NCI-H1694 treated with DMSO at 0.1 percent for 48 hours (cell line): ENCODE measurements at regions not wholly inside any gene's neighbourhood (a gene's known extent, or its start where the extent isn't known, plus 50 kb on each side); places are given as distances from the start of the nearest gene placed in this dataset.
"Not testable (repeated sequence)": the region's sequence is repeated elsewhere in the genome, so short reads cannot be mapped to it uniquely, and the experiment has no call there.

ENCODE experiments used
- DNase-seq: peaks from one replicate; lab custom pipeline; 2025; lab: John Stamatoyannopoulos, UW

DNA sequence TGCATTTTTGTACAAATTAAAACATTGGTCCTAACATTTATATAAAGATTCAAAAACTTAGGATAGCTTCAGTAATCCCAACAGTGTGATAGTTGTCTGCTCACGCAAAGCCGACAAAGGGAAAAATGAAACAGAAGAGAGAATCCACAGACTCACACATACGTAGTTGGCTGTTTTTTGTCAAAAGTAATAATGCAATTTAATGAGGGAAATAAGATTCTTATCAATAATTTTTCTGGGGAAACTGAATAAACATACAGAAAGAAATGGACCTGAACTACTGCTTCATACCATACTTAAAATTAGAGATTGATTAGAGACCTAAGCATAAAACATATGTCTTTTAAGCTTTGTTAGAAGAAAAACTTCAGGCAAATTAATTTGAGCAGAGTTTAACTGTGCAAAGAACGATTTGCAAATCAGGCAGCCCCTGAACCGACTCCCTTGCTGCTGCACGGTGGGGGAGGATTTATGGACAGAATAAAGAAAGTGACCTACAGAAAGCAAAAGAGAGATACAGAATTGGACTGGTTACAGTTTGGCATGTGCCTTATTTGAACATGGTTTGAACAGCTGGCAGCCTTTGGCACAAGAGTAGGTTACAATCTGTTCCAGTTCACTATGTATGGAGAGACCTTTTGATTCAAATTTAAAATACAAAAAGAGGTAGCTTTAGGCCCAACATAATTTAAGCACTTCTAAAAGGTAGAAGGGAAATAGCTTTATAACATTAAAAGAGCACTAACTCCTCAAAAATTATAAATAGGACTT lies 64.9 kb upstream of the CTSV start:
- peak; percentile 84 for DNase-seq

DNA sequence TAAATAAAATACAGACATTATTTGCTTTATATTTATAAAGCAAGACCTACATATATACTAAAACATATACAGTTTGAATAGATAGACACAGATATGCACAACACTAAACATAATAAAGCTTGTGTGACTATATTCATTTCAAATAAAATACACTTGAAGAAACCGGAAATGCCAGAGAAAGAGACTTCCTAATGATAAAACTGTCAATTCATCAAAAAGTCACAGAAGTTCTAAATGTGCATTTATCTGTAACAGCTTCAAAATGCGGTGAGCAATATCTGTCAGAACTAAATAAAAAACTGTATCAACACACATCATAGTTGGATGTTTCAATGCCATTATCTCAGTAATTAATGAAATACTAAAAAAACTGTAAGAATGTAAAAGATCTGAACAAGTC lies 60.6 kb upstream of the CTSV start:
- not testable (repeated sequence) for DNase-seq

DNA sequence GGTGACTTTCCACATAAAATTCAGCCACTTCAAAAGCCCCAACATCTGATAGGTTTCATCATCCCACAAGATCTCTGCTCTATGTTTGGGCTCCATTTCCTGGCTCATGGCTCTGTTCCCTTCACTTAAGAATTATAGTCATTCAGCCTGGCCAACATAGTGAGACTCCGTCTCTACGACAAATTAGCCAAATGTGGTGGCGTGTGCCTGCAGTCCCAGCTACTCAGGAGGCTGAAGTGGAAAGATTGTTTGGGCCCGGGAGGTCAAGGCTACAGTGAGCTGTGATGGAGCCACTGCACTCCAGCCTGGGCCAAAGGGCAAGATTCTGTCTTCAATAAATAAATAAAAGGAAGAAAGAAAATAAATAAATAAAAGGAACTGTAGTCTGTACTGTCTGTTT lies 57.9 kb upstream of the CTSV start:
- DNase-seq = no peak

DNA sequence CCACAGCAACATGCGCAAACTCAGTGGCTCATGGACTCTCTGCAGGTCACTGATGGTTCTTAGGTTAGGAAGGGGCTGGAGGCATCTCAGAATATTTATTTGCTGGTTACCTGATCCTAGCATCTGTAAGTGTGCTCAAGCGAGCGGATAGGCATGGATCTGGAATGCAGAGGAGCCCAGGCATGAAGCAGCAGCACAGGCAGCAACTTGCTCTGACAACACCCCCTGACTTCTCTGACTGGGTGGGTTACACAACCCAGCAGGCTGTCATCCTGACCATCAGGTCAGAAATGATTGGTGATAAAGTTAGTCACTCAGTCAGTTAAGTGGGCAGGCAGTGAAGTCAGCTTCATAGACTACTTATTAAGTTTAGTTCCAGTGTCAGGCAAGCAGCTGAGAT lies 50.4 kb upstream of the CTSV start:
- peak; percentile 20 for DNase-seq
